H54 (cell line): ENCODE measurements at regions not wholly inside any gene's neighbourhood (a gene's known extent, or its start where the extent isn't known, plus 50 kb on each side); places are given as distances from the start of the nearest gene placed in this dataset.

Source experiments
- DNase-seq: peaks from one replicate; pipeline ENCODE4 v3.0.0; 2011; ENCODE audit warnings: low spot score, mixed read lengths; ENCODE audit not compliant: insufficient read length
- FAIRE-seq: peaks from 3 replicates; lab custom pipeline; 2011; peaks lifted over from hg19 to GRCh38; lab: Jason Lieb, UNC
- POLR2A ChIP-seq: IDR thresholded peaks from 2 replicates; pipeline ENCODE4 v1.6.1; 2011; ENCODE audit warnings: low read depth, mild to moderate bottlenecking, low read length

DNA sequence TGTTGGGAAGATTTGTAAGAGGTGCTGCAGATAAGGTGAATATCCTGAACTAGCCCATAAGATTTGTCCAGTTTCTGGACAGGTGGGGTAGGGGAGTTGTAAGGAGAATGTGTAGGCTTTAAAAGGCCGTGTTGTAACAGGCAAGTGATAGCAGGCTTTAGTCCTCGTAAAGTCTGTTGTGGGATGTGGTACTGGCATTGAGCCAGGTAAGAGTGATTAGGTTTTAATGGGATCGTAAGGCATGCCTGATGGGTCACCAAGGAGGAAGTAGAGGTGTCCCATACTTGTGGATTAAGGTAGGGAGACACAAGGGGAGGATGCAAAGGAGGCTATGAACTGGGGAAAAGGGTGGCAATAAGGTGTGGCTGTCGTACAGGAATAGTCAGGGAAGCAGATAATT is 256.9 kb upstream of the DKK2 start:
- no peak for FAIRE-seq
- no peak for DNase-seq
- TF ChIP-seq POLR2A = no peak

DNA sequence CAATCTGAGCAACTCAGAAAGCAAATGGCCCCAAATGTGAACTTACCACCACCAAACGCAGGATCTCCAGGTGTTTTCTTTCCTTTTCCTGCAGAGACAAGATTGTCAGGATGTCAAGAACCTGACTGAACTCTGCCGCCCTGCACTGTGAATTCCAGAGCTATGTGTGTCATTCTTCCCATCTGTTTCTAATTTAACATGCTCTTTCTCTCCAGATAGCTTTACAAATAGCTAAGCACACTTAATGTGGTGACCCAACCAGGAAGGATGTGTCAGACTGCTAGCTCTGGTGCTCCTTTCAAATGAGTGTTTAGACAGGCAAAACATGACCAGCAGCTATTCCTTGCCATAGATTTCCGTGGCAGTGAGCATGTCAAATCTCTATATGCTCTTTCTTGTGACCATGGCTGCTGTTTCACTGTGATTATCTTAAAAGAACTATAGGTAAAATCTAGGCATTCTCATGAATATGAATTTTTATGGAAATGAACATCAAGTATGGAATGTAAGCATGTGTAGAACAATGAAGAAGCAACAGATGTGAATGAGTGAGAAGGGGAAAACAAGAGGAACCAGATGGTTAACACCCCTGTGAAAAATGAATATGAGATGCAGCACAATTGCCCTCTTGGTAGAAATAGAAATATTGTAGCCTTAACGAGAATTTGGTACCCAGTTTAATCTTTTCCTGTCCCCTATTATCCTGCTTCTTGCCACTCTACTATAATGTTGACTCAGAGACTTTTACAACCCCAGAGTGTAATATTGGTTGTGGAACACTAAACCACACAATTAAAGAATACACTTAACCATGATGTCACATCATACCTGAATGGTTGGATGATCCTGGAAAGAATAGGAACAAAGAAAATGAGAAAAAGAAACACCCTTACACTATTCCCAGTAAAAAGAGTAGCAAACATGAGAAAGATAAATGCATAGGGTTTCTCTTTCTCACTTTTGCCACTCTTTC is 247.8 kb upstream of the DKK2 start:
- FAIRE-seq = peak; percentile 6
- no peak for DNase-seq
- no peak for TF ChIP-seq POLR2A

DNA sequence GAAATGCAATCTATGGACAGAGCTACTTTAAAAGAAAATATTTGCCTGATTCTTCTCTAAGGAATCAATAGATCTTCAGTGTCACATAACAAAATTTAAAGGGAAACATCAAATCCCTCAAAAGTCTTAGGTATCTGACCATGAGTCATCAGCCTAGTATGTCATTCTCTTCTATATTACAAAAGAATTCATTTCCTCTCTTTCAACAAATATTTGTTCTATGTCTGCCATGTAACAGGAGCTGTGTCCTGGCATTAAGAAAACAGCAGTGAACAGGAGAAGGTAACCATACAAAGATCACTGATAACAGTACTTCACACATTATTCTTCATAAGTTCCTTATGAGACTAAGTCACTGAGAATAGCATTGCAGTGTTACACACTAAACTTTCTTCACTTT is 243.6 kb upstream of the DKK2 start:
- DNase-seq = no peak
- no peak for FAIRE-seq
- TF ChIP-seq POLR2A = no peak

DNA sequence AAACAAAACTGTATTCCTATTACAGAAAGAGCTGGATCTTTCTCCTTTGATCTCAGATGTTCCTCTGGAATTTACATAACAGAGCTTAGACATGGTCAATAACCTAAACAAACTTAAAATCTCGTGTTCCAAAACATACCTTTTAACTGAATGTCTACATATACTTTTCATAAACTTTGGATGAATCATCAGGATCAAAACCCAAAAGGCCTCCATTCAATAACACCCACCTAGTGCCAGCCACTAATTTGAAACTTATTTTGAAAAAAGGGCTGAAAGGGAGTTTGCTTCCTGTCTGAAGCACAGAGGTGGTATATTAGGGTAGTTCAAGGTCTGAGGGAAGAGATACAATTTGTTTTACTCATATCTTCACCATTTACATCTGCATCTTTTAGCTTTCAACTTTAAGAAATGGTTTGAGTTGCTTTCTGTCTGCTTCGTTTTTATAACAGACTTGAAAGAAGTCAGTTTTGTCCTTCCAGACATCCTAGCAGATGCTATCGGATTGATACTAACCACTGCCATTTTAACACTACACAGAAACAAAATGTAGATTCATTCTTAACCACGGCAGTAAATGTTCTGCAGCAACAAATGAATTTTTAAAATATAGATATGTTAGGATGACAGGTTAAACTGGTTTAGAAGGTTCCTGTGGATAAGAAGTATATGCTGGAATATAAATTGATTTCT is 242.8 kb upstream of the DKK2 start:
- no peak for FAIRE-seq
- TF ChIP-seq POLR2A = no peak
- no peak for DNase-seq

DNA sequence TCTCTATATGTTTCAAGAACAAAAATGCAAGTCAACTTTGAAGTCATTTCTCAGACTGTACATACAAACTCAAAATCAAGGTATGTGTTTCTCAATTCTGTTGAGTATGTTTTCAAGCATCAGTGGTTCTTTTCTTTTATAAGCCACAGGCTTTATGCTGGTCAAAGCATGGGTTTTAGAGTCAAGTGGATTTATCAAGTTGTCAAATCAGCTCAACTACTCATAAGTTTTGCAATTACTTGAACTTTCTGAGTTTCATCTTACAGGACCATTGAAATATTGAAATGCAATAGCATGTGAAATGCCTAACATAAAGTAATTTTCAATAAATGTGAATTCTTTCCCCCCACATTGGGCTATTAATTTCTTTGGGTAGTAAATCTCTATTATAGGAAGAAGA is 239.9 kb upstream of the DKK2 start:
- TF ChIP-seq POLR2A = no peak
- DNase-seq (no peak), FAIRE-seq (no peak)

DNA sequence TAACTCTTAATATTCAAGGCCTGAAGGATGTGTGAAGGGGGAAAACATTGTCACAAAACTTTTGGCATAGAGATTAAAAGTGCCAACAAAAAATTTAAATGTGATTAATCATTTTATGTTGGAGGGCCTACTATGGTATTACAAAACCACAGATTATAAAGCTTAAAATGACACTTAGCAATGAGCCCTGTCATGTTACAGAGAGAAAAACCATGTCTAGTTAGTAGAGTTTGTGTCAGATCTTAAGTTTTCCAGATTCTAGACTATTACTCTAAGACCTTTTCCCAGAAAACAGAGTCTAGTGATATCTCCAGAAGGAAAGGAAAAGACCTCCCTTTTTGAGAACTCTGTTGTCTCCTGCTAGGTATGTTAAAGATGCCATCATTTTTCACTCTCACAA is 239.1 kb upstream of the DKK2 start:
- FAIRE-seq (no peak), DNase-seq (no peak)
- no peak for TF ChIP-seq POLR2A

DNA sequence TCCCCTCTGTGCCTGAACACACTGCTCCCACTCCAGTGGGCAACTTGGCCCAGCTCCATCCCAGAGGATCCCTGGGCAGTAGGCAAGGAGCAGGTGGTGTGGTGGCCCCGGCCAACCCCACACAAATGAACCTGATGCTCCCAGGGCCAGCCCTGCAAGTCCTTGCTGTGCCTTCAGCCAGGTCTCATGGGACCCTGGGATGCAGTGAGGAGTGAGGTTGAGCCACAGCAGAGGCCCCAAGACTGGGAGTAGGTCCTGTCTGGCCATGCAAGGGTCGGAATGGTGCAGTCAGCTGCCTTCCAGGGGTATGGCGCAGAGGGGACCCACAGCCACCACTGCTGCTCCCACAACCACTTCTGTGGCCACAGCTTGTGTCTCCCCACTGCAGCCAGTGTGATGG is 234.5 kb upstream of the DKK2 start:
- FAIRE-seq (no peak), DNase-seq (no peak)
- TF ChIP-seq POLR2A = no peak

DNA sequence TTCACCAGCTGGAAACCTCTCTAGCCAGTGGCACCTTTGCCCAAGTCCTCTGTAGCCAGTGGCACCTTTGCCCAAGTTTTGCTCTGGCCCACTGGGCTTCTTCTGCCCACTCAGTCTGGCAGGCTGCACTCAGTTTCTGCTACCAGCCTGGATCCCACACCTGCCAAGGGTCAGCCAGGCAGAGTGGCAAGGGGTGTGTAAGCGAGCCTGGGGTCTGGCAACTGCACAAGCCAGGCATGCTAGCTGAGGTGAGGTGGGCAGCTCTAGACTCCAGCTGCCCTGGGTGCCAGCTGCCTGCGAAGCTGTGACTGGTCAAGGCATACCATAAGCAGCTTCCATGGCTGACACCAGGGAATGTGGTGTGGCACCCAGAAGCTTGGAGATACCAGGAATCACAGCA is 233.1 kb upstream of the DKK2 start:
- no peak for TF ChIP-seq POLR2A
- no peak for DNase-seq
- FAIRE-seq = no peak

DNA sequence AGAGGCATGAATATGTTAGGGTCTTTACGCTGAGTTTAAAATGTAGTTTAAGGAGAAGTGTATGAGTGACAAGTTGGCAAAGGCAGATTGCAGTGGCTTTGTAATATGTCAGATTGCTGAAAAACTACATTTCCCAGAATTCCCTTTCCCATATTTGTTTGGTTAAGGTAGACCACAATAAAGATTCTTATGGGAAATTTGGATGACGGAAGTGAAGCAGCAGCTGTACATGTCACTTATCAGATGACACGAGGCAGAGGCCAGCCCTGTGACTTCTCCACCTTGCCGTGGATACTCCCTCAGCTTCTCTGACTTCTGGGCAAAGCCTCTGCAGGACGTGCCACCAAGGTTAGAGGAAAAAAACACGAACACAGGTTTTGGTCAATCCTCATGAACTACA is 229.7 kb upstream of the DKK2 start:
- DNase-seq (no peak), FAIRE-seq (no peak)
- TF ChIP-seq POLR2A = no peak

DNA sequence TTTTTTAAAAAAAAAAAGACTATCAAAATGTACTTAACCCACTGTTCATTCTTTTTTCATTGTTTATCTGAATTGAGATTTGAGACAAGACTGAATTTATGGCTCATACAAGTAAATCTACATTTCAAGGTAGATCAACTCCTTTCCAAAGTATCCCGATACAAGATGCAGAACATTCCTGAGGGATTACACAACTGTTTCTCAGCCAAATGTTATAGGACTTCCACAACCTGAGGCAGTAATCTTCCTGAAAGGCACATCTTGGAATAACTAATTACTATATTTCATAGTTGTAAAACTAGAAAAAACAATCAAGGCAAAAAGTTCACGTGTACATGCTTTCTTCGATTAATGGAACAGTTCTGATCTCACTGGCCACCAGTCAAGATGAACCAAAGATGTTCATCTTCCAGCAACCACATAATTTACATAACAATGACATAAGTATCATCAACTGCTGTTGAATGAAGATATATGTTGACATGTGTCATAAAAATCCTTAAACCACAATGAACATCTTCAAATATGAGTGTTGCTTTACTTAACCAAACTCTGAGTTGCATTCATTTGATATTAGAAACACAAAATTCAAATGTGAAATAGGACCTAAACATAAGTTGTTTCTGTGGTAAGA is 225.2 kb upstream of the DKK2 start:
- no peak for TF ChIP-seq POLR2A
- FAIRE-seq = no peak
- DNase-seq = no peak

DNA sequence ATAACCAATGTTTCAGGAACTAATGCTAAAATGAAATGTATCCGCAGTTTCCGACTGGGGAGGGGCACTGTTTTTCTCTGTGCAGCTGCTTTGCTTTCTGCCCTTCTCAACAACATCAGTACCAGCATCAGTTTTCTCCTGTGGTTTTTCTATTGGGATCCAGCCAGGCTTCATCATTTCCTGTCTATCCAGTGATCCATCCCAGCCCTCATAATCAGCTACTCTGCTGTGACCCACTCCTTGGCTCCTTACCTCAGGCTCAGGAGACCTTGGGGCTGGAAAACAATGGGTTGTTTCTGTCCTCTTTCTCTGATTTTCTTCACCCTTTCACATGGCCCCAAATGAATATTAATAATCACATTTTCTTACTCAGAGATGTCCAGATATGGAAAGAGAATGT is 222.2 kb upstream of the DKK2 start:
- no peak for DNase-seq
- no peak for TF ChIP-seq POLR2A
- peak; percentile 86 for FAIRE-seq

DNA sequence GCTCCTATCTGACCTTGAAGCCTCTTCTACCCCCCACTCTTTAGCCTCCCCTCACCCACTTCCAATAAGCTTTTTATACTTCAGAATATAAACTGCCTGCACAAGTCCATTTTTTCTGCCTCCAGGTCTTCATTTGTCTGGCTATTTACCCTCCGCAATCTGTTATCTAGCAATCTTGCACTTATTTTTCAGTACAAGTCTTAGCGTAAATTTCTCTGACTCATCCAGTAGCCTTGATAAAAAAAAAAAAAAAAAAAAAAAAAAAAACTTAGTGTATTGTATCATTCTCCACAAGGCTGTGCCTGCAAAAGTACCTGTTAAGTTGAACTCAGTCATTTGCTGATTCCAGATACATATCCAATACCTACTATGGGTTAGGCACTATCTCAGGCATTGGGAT is 219.5 kb upstream of the DKK2 start:
- FAIRE-seq (no peak), DNase-seq (no peak)
- no peak for TF ChIP-seq POLR2A

DNA sequence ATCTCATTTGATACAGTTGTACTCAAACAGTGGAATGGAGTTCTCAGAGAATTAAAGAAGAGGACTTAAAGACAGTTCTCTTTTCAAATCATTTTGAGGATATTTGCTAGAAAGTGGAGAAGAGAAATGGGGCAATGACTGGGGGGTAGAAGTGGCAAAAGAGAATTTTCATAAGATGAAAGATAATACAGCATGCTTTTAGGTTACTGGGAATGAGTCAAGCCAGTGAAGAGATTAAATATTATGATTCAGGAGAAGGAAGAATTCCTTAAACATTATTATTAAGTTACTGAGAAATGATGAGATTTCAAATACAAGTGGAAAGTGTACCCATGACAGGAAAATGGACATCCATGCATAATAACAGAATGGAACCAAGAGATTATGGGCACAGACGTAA is 219.0 kb upstream of the DKK2 start:
- no peak for TF ChIP-seq POLR2A
- no peak for DNase-seq
- no peak for FAIRE-seq

DNA sequence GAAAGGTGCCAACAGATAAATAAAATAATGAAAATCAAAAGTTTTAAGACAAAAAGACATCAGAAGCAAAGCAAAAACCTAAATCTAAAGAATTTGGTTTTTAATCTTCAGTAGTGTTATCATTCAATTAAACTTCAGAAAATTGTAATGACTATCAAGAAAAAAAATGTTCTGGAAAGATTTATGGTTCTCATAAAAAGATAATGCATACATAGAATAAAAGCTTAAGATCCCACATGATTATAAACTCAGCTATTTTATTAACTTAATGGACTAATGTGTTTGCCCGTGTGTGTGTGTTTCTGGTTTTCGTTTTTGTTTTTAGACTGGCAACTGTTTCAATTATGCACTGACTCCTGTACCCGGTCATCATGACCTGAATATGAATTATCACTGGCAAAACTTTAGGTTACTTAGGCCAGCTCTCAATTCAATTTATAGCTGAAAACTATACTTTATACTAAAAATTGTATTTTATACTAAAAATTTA is 217.5 kb upstream of the DKK2 start:
- TF ChIP-seq POLR2A = no peak
- DNase-seq (no peak), FAIRE-seq (no peak)
